WTC11 (cell line): ENCODE measurements at regions not wholly inside any gene's neighbourhood (a gene's known extent, or its start where the extent isn't known, plus 50 kb on each side); places are given as distances from the start of the nearest gene placed in this dataset.

Experiments used
- ATAC-seq: fragments of 200-7000 bp; cut with Tn5 transposase; 2 replicates; pipeline ENCODE4 v1.10.0; 2021; ENCODE audit warnings: mild to moderate bottlenecking, moderate library complexity
- CTCF ChIA-PET: fragments of 300-600 bp; sonication (Branson Sonifier 250); formaldehyde crosslinking; loops from one replicate; lab custom pipeline; 2021; ENCODE audit warnings: antibody characterized with exemption; lab: Charles Lee
- POLR2A ChIA-PET: fragments of 350-600 bp; sonication (Branson Sonifier 250); formaldehyde crosslinking; loops from one replicate; lab custom pipeline; 2021; ENCODE audit warnings: antibody characterized with exemption; lab: Charles Lee
- DNase-seq: peaks from one replicate; pipeline ENCODE4 v3.0.0; 2021; ENCODE audit warnings: low spot score
- H3K27ac Mint-ChIP-seq: 2 replicates; pipeline ENCODE4 v1.8.0; 2021; ENCODE audit warnings: mixed read lengths
- H3K27me3 Mint-ChIP-seq: 2 replicates; pipeline ENCODE4 v1.8.0; 2021; ENCODE audit warnings: low read depth, mild to moderate bottlenecking, moderate library complexity, mixed read lengths
- H3K36me3 Mint-ChIP-seq: 2 replicates; pipeline ENCODE4 v1.8.0; 2021; ENCODE audit warnings: mixed read lengths
- H3K4me1 Mint-ChIP-seq: 2 replicates; pipeline ENCODE4 v1.8.0; 2022; ENCODE audit warnings: mixed read lengths
- H3K4me3 Mint-ChIP-seq: 2 replicates; pipeline ENCODE4 v1.8.0; 2021; ENCODE audit warnings: mild to moderate bottlenecking, moderate library complexity, mixed read lengths
- H3K9me3 Mint-ChIP-seq: 2 replicates; pipeline ENCODE4 v1.8.0; 2021; ENCODE audit warnings: mixed read lengths
- AR ChIP-seq: fragments of 250-450 bp; sonication (Bioruptor Pico); IDR thresholded peaks from 2 replicates; pipeline ENCODE4 v1.9.0; 2021; ENCODE audit warnings: mild to moderate bottlenecking
- CBFB ChIP-seq: sonication (generic); formaldehyde crosslinking; IDR thresholded peaks from 2 replicates; pipeline ENCODE4 v1.8.1; 2022; ENCODE audit warnings: mild to moderate bottlenecking, low read depth, missing genetic modification reagents
- FOXJ3 ChIP-seq: sonication (generic); formaldehyde crosslinking; IDR thresholded peaks from 2 replicates; pipeline ENCODE4 v1.9.0; 2021; ENCODE audit warnings: missing genetic modification reagents, mild to moderate bottlenecking, borderline replicate concordance
- JUN ChIP-seq: sonication (generic); formaldehyde crosslinking; IDR thresholded peaks from 2 replicates; pipeline ENCODE4 v1.8.0; 2023; ENCODE audit warnings: mild to moderate bottlenecking, missing genetic modification reagents
- KAT7 ChIP-seq: sonication (generic); formaldehyde crosslinking; IDR thresholded peaks from 2 replicates; pipeline ENCODE4 v1.8.1; 2023; ENCODE audit warnings: missing genetic modification reagents, mild to moderate bottlenecking, borderline replicate concordance
- MXD4 ChIP-seq: fragments of 250-450 bp; sonication (Bioruptor Pico); IDR thresholded peaks from 2 replicates; pipeline ENCODE4 v1.8.0; 2021; ENCODE audit warnings: mild to moderate bottlenecking, moderate library complexity, borderline replicate concordance
- NR2C2 ChIP-seq: sonication (generic); formaldehyde crosslinking; IDR thresholded peaks from 2 replicates; pipeline ENCODE4 v1.8.0; 2022; ENCODE audit warnings: mild to moderate bottlenecking, missing genetic modification reagents
- RORB ChIP-seq: fragments of 250-450 bp; sonication (Bioruptor Pico); IDR thresholded peaks from 2 replicates; pipeline ENCODE4 v1.9.0; 2021; ENCODE audit warnings: mild to moderate bottlenecking
- SP1 ChIP-seq: sonication (generic); formaldehyde crosslinking; conservative IDR thresholded peaks from 2 replicates; pipeline ENCODE4 v1.8.1; 2022; ENCODE audit warnings: missing genetic modification reagents
- STAT6 ChIP-seq: sonication (generic); formaldehyde crosslinking; conservative IDR thresholded peaks from 2 replicates; pipeline ENCODE4 v1.8.1; 2023; ENCODE audit warnings: mild to moderate bottlenecking, low read depth, missing genetic modification reagents, moderate library complexity
- ZBTB21 ChIP-seq: sonication (generic); formaldehyde crosslinking; IDR thresholded peaks from 2 replicates; pipeline ENCODE4 v1.8.1; 2023; ENCODE audit warnings: mild to moderate bottlenecking, missing genetic modification reagents, borderline replicate concordance
- ZBTB43 ChIP-seq: sonication (generic); formaldehyde crosslinking; IDR thresholded peaks from 2 replicates; pipeline ENCODE4 v1.8.1; 2023; ENCODE audit warnings: mild to moderate bottlenecking, missing genetic modification reagents
- ZNF396 ChIP-seq: fragments of 250-450 bp; sonication (Bioruptor Pico); IDR thresholded peaks from 2 replicates; pipeline ENCODE4 v1.8.0; 2021; ENCODE audit warnings: mild to moderate bottlenecking, moderate library complexity, borderline replicate concordance
- TF ChIP-seq, protein P1 (sequence below): fragments of 250-450 bp; sonication (Bioruptor Pico); IDR thresholded peaks from 2 replicates; pipeline ENCODE4 v1.9.0; 2021; ENCODE audit warnings: moderate library complexity, mild to moderate bottlenecking, inconsistent platforms, borderline replicate concordance
- TF ChIP-seq, protein P2 (sequence below): sonication (generic); formaldehyde crosslinking; IDR thresholded peaks from 2 replicates; pipeline ENCODE4 v1.8.1; 2023; ENCODE audit warnings: mild to moderate bottlenecking, missing genetic modification reagents, borderline replicate concordance
- TF ChIP-seq, protein P3 (sequence below): fragments of 200-600 bp; IDR thresholded peaks from 2 replicates; pipeline ENCODE4 v1.8.0; 2022; ENCODE audit warnings: antibody characterized with exemption
- TF ChIP-seq, protein P4 (sequence below): sonication (generic); formaldehyde crosslinking; conservative IDR thresholded peaks from 2 replicates; pipeline ENCODE4 v1.8.1; 2022; ENCODE audit warnings: mild to moderate bottlenecking, missing genetic modification reagents
- TF ChIP-seq, protein P5 (sequence below): sonication (generic); formaldehyde crosslinking; IDR thresholded peaks from 2 replicates; pipeline ENCODE4 v1.8.0; 2022; ENCODE audit warnings: mild to moderate bottlenecking, missing genetic modification reagents

DNA sequence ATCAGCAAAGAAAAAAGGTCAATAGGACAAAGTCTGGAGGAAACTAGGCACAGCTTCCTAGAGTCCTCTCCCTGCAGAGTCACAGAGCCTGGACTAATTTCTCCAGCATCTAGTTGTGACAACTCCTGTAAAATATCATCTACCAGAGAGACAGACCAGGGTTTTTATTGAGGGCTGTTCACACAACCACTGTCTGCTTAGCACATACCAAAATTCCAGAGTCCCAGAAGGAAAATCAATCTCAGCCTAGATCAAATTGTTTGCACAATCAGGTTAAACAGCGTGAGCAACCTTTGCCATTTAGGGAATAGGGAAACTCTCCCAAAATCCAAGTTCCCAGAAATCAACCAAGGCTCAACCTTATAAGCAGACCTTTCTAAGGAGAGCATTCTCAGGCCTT, 190.3 kb downstream of the SYK start:
- ATAC-seq, result no peak
- CTCF ChIA-PET, result interaction anchor here (0.6 kb wide), 1 partner anchor 13 kb away, joined by 3 read pairs; no protein-coding TSS in a partner anchor
- no peak for DNase-seq
- no peak for TF ChIP-seq KAT7 (CRISPR knock-in tag)
- no peak for TF ChIP-seq NR2C2 (CRISPR knock-in tag)
- no peak for TF ChIP-seq ZBTB21 (CRISPR knock-in tag)
- TF ChIP-seq ZNF396 (CRISPR knock-in tag), result no peak
- no peak for TF ChIP-seq RORB (CRISPR knock-in tag)
- no peak for TF ChIP-seq SP1 (CRISPR knock-in tag)
- TF ChIP-seq, protein P1, sequence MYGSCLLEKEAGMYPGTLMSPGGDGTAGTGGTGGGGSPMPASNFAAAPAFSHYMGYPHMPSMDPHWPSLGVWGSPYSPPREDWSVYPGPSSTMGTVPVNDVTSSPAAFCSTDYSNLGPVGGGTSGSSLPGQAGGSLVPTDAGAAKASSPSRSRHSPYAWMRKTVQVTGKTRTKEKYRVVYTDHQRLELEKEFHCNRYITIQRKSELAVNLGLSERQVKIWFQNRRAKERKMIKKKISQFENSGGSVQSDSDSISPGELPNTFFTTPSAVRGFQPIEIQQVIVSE (CRISPR knock-in tag), result no peak
- TF ChIP-seq, protein P2, sequence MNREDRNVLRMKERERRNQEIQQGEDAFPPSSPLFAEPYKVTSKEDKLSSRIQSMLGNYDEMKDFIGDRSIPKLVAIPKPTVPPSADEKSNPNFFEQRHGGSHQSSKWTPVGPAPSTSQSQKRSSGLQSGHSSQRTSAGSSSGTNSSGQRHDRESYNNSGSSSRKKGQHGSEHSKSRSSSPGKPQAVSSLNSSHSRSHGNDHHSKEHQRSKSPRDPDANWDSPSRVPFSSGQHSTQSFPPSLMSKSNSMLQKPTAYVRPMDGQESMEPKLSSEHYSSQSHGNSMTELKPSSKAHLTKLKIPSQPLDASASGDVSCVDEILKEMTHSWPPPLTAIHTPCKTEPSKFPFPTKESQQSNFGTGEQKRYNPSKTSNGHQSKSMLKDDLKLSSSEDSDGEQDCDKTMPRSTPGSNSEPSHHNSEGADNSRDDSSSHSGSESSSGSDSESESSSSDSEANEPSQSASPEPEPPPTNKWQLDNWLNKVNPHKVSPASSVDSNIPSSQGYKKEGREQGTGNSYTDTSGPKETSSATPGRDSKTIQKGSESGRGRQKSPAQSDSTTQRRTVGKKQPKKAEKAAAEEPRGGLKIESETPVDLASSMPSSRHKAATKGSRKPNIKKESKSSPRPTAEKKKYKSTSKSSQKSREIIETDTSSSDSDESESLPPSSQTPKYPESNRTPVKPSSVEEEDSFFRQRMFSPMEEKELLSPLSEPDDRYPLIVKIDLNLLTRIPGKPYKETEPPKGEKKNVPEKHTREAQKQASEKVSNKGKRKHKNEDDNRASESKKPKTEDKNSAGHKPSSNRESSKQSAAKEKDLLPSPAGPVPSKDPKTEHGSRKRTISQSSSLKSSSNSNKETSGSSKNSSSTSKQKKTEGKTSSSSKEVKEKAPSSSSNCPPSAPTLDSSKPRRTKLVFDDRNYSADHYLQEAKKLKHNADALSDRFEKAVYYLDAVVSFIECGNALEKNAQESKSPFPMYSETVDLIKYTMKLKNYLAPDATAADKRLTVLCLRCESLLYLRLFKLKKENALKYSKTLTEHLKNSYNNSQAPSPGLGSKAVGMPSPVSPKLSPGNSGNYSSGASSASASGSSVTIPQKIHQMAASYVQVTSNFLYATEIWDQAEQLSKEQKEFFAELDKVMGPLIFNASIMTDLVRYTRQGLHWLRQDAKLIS, result no peak
- no peak for TF ChIP-seq CBFB (CRISPR knock-in tag)
- TF ChIP-seq, protein P3, sequence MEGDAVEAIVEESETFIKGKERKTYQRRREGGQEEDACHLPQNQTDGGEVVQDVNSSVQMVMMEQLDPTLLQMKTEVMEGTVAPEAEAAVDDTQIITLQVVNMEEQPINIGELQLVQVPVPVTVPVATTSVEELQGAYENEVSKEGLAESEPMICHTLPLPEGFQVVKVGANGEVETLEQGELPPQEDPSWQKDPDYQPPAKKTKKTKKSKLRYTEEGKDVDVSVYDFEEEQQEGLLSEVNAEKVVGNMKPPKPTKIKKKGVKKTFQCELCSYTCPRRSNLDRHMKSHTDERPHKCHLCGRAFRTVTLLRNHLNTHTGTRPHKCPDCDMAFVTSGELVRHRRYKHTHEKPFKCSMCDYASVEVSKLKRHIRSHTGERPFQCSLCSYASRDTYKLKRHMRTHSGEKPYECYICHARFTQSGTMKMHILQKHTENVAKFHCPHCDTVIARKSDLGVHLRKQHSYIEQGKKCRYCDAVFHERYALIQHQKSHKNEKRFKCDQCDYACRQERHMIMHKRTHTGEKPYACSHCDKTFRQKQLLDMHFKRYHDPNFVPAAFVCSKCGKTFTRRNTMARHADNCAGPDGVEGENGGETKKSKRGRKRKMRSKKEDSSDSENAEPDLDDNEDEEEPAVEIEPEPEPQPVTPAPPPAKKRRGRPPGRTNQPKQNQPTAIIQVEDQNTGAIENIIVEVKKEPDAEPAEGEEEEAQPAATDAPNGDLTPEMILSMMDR, result no peak
- TF ChIP-seq MXD4, result no peak
- no peak for TF ChIP-seq ZBTB43 (CRISPR knock-in tag)
- TF ChIP-seq STAT6 (CRISPR knock-in tag), result no peak
- H3K9me3 Mint-ChIP-seq, result peaks cover 42% of the 10 kb centered on the region
- H3K36me3 Mint-ChIP-seq, result peaks cover 2% of the 10 kb centered on the region; the same call in 1 of the 2 replicates
- H3K4me3 Mint-ChIP-seq, result no peak overlapping the region
- no peaks in the 10 kb centered on the region for H3K27me3 Mint-ChIP-seq
- H3K27ac Mint-ChIP-seq, result no peak overlapping the region
- POLR2A ChIA-PET, result no interaction called here
- H3K4me1 Mint-ChIP-seq, result peaks cover 8% of the 10 kb centered on the region

DNA sequence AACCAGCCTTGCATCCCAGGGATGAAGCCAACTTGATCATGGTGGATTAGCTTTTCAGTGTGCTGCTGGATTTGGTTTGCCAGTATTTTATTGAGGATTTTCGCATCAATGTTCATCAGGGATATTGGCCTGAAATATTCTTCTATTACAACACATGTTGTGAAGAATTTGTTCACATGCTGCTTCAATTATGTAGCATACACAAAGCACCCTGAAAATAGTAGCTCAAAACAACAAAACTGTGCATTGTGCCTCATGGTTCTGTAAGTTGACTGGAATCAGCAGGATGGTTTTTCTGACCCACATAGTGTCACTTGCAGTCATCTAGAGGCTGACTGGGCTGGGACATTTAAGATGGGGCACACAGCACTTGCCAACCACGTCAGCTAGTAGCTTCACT, 193.9 kb downstream of the SYK start:
- Mint-ChIP-seq H3K27ac (no peak overlapping the region), H3K27me3 (no peaks in the 10 kb centered on the region), H3K36me3 (peaks cover 2% of the 10 kb centered on the region; the same call in 1 of the 2 replicates), H3K4me1 (peaks cover 8% of the 10 kb centered on the region), H3K4me3 (no peak overlapping the region), H3K9me3 (peaks cover 31% of the 10 kb centered on the region)
- DNase-seq (no peak), ATAC-seq (no peak)
- CTCF ChIA-PET, result no interaction called here
- POLR2A ChIA-PET, result no interaction called here
- TF ChIP-seq AR (CRISPR knock-in tag) (no peak), JUN (CRISPR knock-in tag) (no peak), FOXJ3 (CRISPR knock-in tag) (no peak), ZBTB21 (CRISPR knock-in tag) (no peak)
- TF ChIP-seq, protein P4, sequence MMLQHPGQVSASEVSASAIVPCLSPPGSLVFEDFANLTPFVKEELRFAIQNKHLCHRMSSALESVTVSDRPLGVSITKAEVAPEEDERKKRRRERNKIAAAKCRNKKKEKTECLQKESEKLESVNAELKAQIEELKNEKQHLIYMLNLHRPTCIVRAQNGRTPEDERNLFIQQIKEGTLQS (CRISPR knock-in tag), result no peak
- TF ChIP-seq, protein P5, sequence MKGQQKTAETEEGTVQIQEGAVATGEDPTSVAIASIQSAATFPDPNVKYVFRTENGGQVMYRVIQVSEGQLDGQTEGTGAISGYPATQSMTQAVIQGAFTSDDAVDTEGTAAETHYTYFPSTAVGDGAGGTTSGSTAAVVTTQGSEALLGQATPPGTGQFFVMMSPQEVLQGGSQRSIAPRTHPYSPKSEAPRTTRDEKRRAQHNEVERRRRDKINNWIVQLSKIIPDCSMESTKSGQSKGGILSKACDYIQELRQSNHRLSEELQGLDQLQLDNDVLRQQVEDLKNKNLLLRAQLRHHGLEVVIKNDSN (CRISPR knock-in tag), result no peak
